ENCODE measurements at regions not wholly inside any gene's neighbourhood (a gene's known extent, or its start where the extent isn't known, plus 50 kb on each side); places are given as distances from the start of the nearest gene placed in this dataset.
A peak's percentile ranks its signal among the peaks of the same experiment; 100 is the strongest.

GRCh38 chr6:113597231-113597583 lies 259.9 kb upstream of the MARCKS start:
- DNase-seq: no peak

- DNase-seq: no peak
Measured at GRCh38 chr6:113598786-113599185, 258.4 kb upstream of the MARCKS start.

GRCh38 chr6:113599444-113599843 lies 257.7 kb upstream of the MARCKS start:
- no peak for DNase-seq

GRCh38 chr6:113600551-113601339 lies 256.4 kb upstream of the MARCKS start:
- DNase-seq: no peak

- DNase-seq: no peak
Measured at GRCh38 chr6:113607821-113608545, 249.2 kb upstream of the MARCKS start.

- no peak for DNase-seq
Measured at GRCh38 chr6:113610377-113610988, 246.7 kb upstream of the MARCKS start.

GRCh38 chr6:113616701-113617274 lies 240.4 kb upstream of the MARCKS start:
- no peak for DNase-seq

- DNase-seq: no peak
Measured at GRCh38 chr6:113619077-113619476, 238.1 kb upstream of the MARCKS start.

- no peak for DNase-seq
Measured at GRCh38 chr6:113620386-113620785, 236.8 kb upstream of the MARCKS start.

GRCh38 chr6:113622254-113622653 lies 234.9 kb upstream of the MARCKS start:
- no peak for DNase-seq

GRCh38 chr6:113623129-113623528 lies 234.0 kb upstream of the MARCKS start:
- no peak for DNase-seq

- no peak for DNase-seq
Measured at GRCh38 chr6:113625850-113626249, 231.3 kb upstream of the MARCKS start.

- no peak for DNase-seq
Measured at GRCh38 chr6:113626475-113626874, 230.7 kb upstream of the MARCKS start.

- DNase-seq: no peak
Measured at GRCh38 chr6:113627480-113627879, 229.7 kb upstream of the MARCKS start.

- DNase-seq: no peak
Measured at GRCh38 chr6:113629256-113629655, 227.9 kb upstream of the MARCKS start.

GRCh38 chr6:113629975-113630737 lies 227.0 kb upstream of the MARCKS start:
- no peak for DNase-seq

- peak; percentile 22 to 53 for DNase-seq
Measured at GRCh38 chr6:113630738-113631535, 226.2 kb upstream of the MARCKS start.

GRCh38 chr6:113631666-113632065 lies 225.5 kb upstream of the MARCKS start:
- DNase-seq: no peak

- DNase-seq: peak in 1 of 2 donors; percentile 43
Measured at GRCh38 chr6:113632220-113632864, 224.8 kb upstream of the MARCKS start.

GRCh38 chr6:113633638-113634037 lies 223.5 kb upstream of the MARCKS start:
- DNase-seq: no peak
